GM21619 (cell line): ENCODE measurements at regions not wholly inside any gene's neighbourhood (a gene's known extent, or its start where the extent isn't known, plus 50 kb on each side); places are given as distances from the start of the nearest gene placed in this dataset.
"Not testable (repeated sequence)": the region's sequence is repeated elsewhere in the genome, so short reads cannot be mapped to it uniquely, and the experiment has no call there.

ENCODE experiments used
- ATAC-seq: cut with Tn5 transposase; IDR thresholded peaks from one replicate; pipeline ENCODE4 v1.9.1; 2021; ENCODE audit not compliant: unreplicated experiment

DNA sequence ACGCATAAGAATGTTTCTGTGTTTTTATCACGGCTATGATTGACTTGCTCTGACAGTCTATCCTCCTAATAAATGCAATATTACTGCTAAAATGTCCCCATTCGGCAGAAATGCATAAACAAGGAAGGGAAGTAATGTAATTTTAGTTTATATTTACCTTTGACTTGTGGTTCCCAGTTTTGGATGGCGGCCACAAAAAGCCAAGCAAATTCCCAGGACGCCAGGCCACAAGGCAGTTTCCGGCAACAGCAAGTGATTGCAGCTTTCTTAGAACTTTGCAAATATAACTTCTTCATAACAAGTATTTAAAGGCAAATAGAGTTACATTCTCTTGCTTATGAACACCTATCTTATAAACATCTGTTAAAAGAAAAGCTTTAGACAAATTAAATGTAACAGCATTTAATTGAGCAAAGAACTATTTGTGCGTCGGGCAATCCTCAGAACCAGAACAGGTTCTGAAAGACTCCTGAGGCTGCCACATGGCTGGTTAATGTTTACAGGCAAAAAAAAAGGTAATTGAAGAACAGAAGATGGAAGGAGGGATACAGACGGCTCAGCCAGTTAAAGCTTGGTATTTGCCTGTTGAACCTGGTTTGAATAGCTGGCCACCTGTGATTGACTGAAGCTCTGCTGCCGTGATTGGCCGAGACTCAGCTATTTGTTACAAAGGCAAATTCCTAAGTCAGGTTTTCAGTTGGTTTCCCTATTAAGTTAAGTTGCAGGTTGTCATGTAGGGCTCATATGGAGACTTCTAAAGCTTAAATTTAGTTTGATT lies 80.8 kb downstream of the C21orf91 start:
- no peak for ATAC-seq

DNA sequence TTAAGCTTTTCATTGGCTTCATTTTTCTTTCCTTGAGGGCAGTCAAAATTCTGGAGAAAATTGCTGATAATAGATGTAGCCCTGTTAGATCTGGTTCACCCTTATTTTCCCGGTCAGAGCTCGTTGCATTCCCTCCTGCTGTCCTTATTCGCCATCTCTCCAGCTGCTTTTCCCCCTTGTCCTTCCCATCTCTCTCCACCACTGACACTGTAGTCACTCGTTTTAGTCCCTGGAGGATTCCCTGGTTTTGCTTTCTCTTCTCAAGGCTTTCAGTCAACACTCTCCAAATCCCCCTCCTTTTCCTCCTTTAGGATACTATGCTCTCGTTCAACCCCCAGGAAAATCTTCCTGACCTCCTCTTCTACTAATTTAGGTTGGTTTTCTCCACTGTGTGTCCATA lies 83.1 kb downstream of the C21orf91 start:
- no peak for ATAC-seq

DNA sequence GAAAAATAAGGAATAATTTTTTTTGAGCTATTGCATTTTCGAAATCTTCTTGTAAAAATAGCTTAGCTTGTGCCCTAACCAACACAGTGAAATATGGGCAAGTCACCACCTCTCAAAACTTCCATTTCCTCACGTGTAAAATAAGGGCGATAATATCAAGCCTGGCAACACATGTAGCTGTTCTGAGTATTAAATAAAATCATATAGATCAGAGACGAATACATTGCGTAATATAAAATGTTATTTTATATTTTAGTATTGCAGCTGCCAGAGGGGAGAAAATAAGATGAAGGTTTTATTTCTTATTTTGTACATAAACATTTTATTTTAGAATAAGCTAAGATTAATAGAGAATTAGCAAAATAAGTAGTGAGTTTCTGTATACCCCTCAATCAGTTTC lies 85.9 kb downstream of the C21orf91 start:
- no peak for ATAC-seq

DNA sequence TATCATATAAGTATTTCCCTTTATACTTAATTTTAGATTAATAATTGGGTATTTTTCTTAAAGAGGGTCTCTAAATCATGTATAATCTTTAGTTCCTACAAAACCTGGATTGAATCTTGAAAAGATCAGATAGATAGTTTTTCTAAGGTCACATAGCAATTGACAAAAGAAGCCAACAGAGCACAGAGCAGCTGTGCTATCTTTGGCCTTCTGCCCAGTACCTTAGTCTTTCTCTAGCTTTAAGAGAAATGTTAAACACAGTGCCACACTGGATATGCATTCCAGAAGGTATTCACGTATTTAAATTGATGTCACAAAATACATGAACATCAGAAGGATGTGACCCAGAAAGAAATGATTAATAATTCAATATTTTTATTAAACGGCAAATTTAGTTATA lies 86.8 kb downstream of the C21orf91 start:
- no peak for ATAC-seq

DNA sequence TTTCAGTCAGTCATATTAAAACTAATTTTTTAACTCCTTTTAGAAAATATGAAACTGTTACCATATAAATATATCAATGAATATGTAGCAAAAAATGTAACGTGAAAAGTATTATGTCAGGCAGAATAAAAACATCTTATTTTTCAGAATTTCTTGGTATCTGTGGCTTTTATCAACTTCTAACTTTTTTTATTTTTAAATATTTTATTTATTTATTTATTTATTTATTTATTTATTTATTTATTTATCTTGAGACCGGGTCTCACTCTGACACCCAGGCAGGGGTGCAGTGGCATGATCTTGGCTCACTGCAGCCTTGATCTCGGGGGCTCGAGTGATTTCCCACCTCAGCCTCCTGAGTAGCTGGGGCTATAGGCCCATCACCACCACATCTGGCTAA lies 87.6 kb downstream of the C21orf91 start:
- no peak for ATAC-seq

DNA sequence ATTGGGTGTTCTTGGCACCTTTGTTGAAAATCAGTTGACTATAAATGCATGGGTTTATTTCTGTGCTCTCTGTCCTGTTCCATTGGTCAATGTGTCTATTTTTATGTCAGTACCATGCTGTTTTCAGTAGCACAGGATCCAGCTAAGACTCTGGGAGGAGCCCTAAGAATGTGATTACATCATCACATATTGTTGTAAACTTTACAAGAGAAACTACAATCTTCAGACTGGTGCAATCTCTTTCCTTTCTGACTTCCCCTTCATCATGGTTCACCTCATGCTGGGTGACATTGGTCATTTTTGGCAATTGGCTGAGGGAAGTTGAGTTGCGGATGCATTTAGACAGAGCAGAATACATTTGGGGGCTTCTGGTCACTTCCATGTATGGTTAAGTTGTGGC lies 88.4 kb downstream of the C21orf91 start:
- no peak for ATAC-seq

DNA sequence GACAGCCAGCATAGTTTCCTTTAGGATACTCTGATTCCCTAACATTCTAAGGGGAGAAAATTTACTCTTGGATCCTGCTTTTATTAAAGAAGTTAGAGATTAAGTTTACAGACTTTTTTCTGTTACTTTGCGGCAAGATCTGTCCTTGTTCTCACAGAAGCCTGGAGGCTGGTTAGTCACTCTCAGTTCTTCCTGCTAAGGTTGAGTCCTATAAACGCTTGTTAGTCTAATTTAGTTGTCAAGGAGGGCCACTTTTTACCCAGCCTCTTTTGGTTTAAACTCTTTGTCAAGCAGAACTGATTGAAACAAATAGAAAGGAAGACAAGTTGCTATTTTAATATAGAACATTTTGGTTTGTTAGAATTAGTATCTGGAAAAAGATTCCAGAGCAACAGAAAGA lies 89.7 kb downstream of the C21orf91 start:
- ATAC-seq = no peak

DNA sequence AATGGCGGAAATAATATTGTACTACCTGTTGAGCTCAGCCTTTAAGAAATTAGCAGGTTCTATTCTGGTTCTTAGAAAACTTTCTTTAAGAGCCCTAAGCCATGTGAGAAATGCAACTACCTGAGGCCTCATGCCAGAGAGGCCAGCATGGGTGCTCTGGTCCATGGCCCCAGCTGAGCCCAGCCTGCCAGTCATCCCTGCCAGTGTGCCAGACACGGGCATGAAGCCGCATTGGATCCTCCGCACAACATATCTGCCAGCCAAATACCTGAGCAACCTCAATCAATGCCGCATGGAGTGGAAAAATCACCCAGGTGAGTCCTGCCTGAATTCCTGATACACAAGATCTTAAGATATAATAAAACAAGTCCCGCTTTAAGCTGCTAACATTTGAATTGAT lies 91.8 kb downstream of the C21orf91 start:
- no peak for ATAC-seq

DNA sequence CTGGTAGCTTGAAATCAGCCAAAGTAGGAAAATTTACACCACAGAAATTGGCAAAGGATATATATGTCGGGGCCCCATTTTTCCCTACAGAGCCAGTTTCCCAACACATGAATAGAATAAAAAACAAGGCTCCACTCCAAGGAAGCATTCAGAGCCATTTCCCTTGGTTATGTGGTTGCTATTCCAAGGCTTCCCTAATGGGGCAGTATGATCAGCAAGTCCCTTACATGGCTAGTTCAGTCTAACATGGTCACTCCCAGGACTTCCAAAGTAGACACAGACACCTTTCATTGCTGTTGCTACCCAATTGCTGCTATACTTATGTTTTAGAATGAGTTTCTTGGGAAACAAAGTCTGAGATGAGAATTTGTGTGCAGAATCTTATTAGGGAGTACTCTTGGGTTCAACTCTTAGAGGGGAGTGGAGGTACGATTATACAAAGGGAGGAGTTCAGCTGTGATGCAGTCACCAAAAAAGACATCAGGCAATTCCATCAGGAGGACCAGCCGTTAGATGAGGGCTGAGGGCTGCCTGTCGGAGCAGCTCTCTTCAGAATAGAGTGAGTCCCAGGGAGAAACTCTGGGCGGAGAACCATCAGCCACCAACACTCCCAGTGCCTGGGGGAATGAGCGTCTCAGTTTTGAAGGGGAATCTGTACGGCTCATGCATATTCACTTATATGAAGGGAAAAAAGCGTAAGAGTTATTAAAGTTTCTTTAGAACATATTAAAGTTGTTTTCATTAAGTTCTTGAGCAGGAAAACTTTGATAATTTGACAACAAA lies 92.9 kb downstream of the C21orf91 start:
- no peak for ATAC-seq

DNA sequence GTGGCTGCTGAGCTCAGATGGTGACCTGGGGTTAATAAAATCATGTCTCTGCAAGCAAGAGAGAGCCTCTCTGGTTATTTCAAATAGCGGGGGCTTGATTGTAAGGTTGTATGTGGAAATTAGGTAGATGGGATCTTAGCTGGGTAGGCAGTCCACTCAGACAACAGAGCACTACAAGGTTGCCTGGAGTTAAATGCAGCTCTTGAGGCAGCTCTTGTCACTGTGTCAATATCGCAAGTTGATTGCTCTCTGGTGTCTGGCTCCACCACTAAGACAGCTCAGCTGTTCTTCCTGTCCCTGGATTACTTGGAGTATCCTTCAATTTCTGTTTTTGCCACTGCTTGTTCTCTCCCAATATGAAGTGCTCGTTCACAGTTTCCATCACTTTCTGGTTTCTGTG lies 93.8 kb downstream of the C21orf91 start:
- no peak for ATAC-seq

DNA sequence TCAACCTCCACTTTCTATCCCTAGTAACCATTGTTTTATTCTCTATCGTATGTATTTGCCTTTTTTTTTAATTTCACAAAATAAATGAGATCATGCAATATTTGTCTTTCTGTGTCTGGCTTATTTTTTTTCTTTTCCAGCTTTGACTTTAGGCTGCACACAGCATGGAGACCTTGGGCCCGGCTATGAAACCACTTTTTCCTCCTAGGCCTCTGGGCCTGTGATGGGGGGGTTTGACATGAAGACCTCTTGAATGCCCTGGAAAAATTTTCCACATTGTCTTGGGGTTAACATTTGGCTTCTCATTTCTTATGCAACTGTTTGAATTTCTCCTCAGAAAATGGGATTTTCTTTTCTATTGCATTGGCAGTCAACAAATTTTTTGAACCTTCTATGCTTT lies 100.2 kb upstream of the BTG3 start:
- no peak for ATAC-seq

DNA sequence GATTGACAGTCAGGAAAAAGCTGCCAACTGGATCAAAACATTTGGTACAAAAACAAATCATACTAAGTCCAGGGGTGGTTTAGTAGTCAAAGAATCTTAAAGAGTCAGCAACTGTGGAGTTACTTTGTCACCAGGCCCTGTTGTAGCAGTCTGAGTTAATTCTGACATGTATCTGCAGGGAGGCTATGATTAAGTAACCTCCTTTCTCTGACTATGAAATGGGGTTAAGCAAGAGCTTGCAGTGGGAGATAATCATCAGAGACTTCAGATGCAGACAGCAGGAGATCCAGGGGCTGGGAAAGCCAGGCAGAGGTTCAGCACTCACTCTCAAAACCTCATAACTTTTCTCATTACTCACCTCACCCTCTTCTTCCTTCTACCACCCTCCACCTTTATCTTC lies 99.2 kb upstream of the BTG3 start:
- ATAC-seq = no peak

DNA sequence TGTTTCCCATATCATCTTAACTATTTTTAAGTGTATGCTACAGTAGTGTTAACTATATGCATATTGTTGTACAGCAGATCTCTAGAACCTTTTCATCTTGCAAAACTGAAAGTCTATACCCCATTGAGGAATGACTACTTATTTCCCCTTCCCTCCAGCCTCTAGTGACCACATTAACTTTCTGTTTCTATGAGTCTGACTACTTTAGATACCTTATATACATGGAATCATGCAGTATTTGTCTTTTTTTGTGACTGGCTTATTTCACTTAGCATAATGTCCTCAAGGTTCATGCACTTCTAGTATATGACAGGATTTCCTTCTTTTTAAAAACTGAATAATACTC lies 96.5 kb upstream of the BTG3 start:
- peak; percentile 99 for ATAC-seq

DNA sequence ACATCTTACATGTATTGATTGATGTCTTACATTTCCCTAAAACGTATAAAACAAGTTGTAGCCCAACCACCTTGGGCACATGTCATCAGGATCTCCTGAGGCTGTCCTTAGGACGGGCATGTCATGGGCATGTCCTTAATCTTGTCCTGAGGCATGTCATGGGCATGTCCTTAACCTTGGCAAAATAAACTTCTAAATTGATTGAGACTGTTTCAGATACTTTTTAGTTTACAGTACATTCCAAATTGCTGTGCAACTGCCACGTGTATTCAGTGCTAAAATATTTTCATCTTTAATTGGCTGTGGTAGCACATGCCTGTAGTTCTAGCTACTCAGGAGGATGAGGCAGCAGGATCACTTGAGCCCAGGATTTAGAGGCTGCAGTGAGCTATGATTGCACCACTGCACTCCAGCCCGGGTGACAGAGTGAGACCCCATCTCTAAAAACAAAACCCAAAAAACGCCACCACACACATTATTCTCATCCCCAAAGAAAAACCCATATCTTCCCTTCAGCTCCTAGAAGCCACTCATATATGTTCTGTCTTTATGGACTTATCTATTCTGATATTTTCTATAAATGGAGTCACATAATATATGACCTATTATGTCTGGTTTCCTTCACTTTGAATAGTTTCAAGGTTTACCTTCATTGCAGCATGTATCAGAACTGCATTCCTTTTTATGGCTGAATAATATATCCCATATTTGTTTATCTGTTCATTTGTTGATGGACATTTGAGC lies 96.0 kb upstream of the BTG3 start:
- ATAC-seq = peak; percentile 40

DNA sequence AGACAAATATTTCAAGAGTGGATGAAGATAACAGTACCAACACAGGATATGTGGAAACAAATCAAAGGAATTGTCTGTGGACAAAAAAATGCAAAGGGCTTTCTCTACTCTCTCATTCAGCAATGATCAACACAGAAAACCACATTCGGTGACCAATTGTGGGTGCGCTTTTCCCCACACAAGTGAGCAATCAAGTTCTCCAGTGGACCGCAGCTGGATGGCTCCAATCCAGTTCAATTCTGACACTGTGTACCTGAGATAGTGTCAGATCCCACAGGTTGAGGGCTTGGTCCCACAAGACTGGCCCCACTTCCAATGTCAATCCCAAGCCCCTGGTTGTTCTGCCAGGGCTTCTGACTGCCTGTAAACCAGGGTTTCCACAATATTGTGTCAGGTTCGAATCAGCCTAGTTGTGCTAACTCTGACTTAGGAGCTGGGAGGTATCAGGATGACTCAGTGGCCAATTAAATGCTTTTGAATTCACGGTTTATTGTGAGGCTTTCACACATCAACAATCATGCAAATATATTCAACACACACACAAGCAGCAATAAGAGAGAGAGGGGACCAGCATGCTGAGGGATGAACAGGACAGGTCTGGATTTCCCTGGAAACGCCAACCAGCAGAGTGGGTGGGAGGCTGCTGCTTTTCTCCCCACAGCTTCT lies 87.0 kb upstream of the BTG3 start:
- no peak for ATAC-seq

DNA sequence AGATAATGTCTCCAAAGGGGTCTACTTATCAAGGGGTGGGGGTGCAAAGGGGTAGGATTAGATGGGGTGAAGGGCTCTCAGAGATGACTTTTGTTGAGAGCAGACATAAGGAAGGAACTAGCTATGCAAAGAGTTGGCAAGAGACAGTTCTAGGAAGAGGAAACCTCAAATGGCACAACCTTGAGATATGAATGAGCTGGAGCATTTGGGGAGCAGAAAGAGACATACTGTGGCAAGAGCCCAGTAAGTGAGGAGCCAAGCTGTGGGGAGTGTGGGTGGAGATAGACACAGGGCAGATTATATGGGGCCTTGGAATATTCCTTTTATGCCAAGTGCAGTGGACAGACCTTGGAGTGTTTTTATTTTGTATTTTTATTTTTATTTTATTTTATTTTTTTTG lies 84.8 kb upstream of the BTG3 start:
- no peak for ATAC-seq

DNA sequence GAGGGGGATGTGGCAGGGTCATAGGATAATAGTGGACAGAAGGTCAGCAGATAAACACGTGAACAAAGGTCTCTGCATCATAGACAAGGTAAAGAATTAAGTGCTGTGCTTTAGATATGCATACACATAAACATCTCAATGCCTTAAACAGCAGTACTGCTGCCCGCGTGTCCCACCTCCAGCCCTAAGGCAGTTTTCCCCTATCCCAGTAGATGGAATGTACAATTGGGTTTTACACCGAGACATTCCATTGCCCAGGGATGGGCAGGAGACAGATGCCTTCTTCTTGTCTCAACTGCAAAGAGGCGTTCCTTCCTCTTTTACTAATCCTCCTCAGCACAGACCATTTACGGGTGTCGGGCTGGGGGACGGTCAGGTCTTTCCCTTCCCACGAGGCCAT lies 81.7 kb upstream of the BTG3 start:
- ATAC-seq = not testable (repeated sequence)

DNA sequence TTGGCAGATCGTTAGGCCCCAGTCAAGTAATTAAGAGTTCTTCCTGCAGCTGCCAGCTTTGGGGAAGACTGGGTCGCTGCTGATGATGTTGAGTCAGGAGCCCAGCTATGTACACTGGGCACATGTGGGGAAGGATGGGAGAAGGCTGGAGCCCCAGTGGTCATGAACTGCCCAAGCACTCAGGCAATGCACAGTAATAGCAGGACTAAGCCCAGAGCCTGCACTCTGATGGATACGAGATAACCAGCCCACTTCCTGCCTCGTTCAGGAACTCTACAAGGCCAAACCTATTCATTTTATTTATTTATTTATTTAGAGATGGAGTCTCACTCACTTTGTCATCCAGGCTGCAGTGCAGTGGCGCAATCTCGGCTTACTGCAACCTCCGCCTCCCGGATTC lies 81.1 kb upstream of the BTG3 start:
- no peak for ATAC-seq

DNA sequence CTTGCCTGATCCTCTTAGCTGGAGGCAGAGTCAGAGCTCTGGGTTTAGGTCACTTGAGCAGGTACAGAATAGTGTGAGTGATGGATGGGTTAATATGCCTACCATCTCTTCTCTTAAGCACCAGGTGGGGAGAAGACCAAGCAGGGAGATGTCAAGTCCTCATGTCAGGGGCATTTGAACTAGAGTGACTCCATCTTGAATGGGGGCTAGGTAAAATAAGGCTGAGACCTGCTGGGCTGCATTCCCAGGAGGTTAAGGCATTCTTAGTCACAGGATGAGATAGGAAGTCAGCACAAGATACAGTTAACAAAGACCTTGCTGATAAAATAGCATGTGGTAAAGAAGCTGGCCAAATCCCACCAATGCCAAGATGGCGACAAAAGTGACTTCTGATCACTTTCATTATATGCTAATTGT lies 77.4 kb upstream of the BTG3 start:
- ATAC-seq = no peak

DNA sequence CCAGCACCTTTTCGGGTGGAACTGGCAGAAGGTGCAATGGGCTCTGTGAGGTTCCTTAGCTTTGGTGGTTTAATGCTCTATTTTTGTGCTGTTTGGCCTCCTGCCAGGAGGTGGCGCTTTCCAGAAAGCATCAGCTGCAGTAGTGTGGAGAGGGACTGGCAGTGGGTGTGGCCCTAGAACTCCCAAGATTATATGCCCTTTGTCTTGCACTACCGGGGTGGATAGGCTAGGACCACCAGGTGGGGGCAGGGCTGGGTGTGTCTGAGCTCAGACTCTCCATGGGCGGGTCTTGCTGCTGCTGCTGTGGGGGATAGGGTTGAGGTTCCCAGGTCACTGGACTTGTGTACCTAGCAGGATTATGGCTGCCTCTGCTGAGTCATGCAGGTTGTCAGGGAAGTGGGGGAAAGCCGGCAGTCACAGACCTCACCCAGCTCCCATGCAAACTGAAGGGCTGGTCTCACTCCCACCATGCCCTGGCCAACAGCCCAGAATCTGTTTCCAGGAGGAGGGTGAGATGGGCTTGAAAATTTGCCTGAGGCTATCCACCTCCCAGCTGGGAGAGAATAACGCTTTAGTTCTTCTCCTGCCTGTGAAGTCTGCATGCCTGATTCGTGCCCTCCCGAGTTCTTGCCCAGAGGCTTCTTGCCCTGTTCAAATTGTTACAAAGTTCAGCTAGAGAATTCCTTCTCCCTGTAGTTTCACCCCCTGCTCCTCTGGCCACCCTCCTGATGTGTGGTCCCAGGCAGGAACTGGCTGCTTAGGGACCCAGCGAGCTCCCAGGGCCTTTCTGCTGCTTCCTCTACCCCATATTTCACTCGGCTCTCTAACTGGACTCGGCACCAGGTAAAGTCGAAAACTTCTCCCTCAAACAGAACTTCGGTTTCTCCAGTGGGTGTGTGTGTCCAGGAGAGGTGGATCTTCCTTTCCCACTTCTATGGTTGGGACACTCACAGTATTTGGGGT lies 76.5 kb upstream of the BTG3 start:
- no peak for ATAC-seq
